ENCODE measurements at regions not wholly inside any gene's neighbourhood (a gene's known extent, or its start where the extent isn't known, plus 50 kb on each side); places are given as distances from the start of the nearest gene placed in this dataset.

- peaks cover 55% of the 10 kb centered on the region for H3K27me3 Mint-ChIP-seq
- DNase-seq (ENCODE audit: low spot score in 2 of 2), result no peak
- no peaks in the 10 kb centered on the region for H3K4me1 Mint-ChIP-seq
- H3K4me3 Mint-ChIP-seq, result no peak overlapping the region
- H3K36me3 Mint-ChIP-seq (ENCODE audit: insufficient read depth), result peaks cover 2% of the 10 kb centered on the region
- H3K27ac Mint-ChIP-seq (ENCODE audit: low read depth), result no peak overlapping the region
- H3K9me3 Mint-ChIP-seq, result no peaks in the 10 kb centered on the region
- ATAC-seq (replicated peaks; ENCODE audit: extremely low read depth, poor library complexity, severe bottlenecking), result no peak
These were observed 87.2 kb upstream of the HTATIP2 start for GRCh38 chr11:20275987-20276965.

GRCh38 chr11:20274031-20274430, 89.5 kb upstream of the HTATIP2 start:
- no peaks in the 10 kb centered on the region for H3K4me1 Mint-ChIP-seq
- ATAC-seq (replicated peaks; ENCODE audit: extremely low read depth, poor library complexity, severe bottlenecking), result no peak
- no peak overlapping the region for H3K27ac Mint-ChIP-seq (ENCODE audit: low read depth)
- no peak for DNase-seq (ENCODE audit: low spot score in 2 of 2)
- no peak overlapping the region for H3K4me3 Mint-ChIP-seq
- H3K36me3 Mint-ChIP-seq (ENCODE audit: insufficient read depth), result peaks cover 2% of the 10 kb centered on the region
- H3K9me3 Mint-ChIP-seq, result no peaks in the 10 kb centered on the region
- H3K27me3 Mint-ChIP-seq, result peaks cover 65% of the 10 kb centered on the region

- ATAC-seq (replicated peaks; ENCODE audit: extremely low read depth, poor library complexity, severe bottlenecking), result no peak
- Mint-ChIP-seq H3K4me3 (no peak overlapping the region), H3K27ac (ENCODE audit: low read depth) (no peak overlapping the region), H3K9me3 (no peaks in the 10 kb centered on the region), H3K4me1 (no peaks in the 10 kb centered on the region), H3K36me3 (ENCODE audit: insufficient read depth) (no peaks in the 10 kb centered on the region), H3K27me3 (peaks cover 69% of the 10 kb centered on the region)
- DNase-seq (ENCODE audit: low spot score in 2 of 2), result no peak
These were observed 101.3 kb upstream of the DBX1 start for GRCh38 chr11:20261526-20261925.

- H3K36me3 Mint-ChIP-seq (ENCODE audit: insufficient read depth), result no peaks in the 10 kb centered on the region
- no peak for ATAC-seq (replicated peaks; ENCODE audit: extremely low read depth, poor library complexity, severe bottlenecking)
- H3K4me3 Mint-ChIP-seq, result no peak overlapping the region
- no peaks in the 10 kb centered on the region for H3K9me3 Mint-ChIP-seq
- H3K27ac Mint-ChIP-seq (ENCODE audit: low read depth), result no peak overlapping the region
- H3K27me3 Mint-ChIP-seq, result peaks cover 69% of the 10 kb centered on the region
- no peak for DNase-seq (ENCODE audit: low spot score in 2 of 2)
- no peaks in the 10 kb centered on the region for H3K4me1 Mint-ChIP-seq
These were observed 100.0 kb upstream of the DBX1 start for GRCh38 chr11:20260307-20260706.

GRCh38 chr11:20259506-20259905, 99.2 kb upstream of the DBX1 start:
- peaks cover 65% of the 10 kb centered on the region for H3K27me3 Mint-ChIP-seq

GRCh38 chr11:20258376-20258895, 98.2 kb upstream of the DBX1 start:
- Mint-ChIP-seq H3K9me3 (no peaks in the 10 kb centered on the region), H3K4me1 (no peaks in the 10 kb centered on the region), H3K4me3 (no peak overlapping the region), H3K36me3 (ENCODE audit: insufficient read depth) (no peaks in the 10 kb centered on the region), H3K27ac (ENCODE audit: low read depth) (no peak overlapping the region), H3K27me3 (peaks cover 64% of the 10 kb centered on the region)
- ATAC-seq (replicated peaks; ENCODE audit: extremely low read depth, poor library complexity, severe bottlenecking) (no peak), DNase-seq (ENCODE audit: low spot score in 2 of 2) (no peak)

More at GRCh38 chr11:20259506-20259905, 99.2 kb upstream of the DBX1 start:
- no peak overlapping the region for H3K4me3 Mint-ChIP-seq
- H3K4me1 Mint-ChIP-seq, result no peaks in the 10 kb centered on the region
- H3K36me3 Mint-ChIP-seq (ENCODE audit: insufficient read depth), result no peaks in the 10 kb centered on the region
- no peak for ATAC-seq (replicated peaks; ENCODE audit: extremely low read depth, poor library complexity, severe bottlenecking)
- H3K9me3 Mint-ChIP-seq, result no peaks in the 10 kb centered on the region
- DNase-seq (ENCODE audit: low spot score in 2 of 2), result no peak
- no peak overlapping the region for H3K27ac Mint-ChIP-seq (ENCODE audit: low read depth)

- Mint-ChIP-seq H3K9me3 (no peaks in the 10 kb centered on the region), H3K4me1 (no peaks in the 10 kb centered on the region), H3K27me3 (peaks cover 61% of the 10 kb centered on the region), H3K4me3 (no peak overlapping the region), H3K36me3 (ENCODE audit: insufficient read depth) (no peaks in the 10 kb centered on the region), H3K27ac (ENCODE audit: low read depth) (no peak overlapping the region)
- ATAC-seq (replicated peaks; ENCODE audit: extremely low read depth, poor library complexity, severe bottlenecking) (no peak), DNase-seq (ENCODE audit: low spot score in 2 of 2) (no peak)
These were observed 96.7 kb upstream of the DBX1 start for GRCh38 chr11:20256925-20257324.

- Mint-ChIP-seq H3K36me3 (ENCODE audit: insufficient read depth) (no peaks in the 10 kb centered on the region), H3K4me1 (no peaks in the 10 kb centered on the region), H3K27ac (ENCODE audit: low read depth) (no peak overlapping the region), H3K4me3 (no peak overlapping the region), H3K9me3 (no peaks in the 10 kb centered on the region), H3K27me3 (peaks cover 34% of the 10 kb centered on the region)
- DNase-seq (ENCODE audit: low spot score in 2 of 2) (no peak), ATAC-seq (replicated peaks; ENCODE audit: extremely low read depth, poor library complexity, severe bottlenecking) (no peak)
These were observed 93.5 kb upstream of the DBX1 start for GRCh38 chr11:20253796-20254195.

GRCh38 chr11:20251496-20251895, 91.2 kb upstream of the DBX1 start:
- Mint-ChIP-seq H3K9me3 (no peaks in the 10 kb centered on the region), H3K4me3 (no peak overlapping the region), H3K4me1 (no peaks in the 10 kb centered on the region), H3K36me3 (ENCODE audit: insufficient read depth) (no peaks in the 10 kb centered on the region), H3K27ac (ENCODE audit: low read depth) (no peak overlapping the region), H3K27me3 (peaks cover 32% of the 10 kb centered on the region)
- DNase-seq (ENCODE audit: low spot score in 2 of 2) (no peak), ATAC-seq (replicated peaks; ENCODE audit: extremely low read depth, poor library complexity, severe bottlenecking) (no peak)

- Mint-ChIP-seq H3K9me3 (no peaks in the 10 kb centered on the region), H3K4me1 (no peaks in the 10 kb centered on the region), H3K27me3 (peaks cover 40% of the 10 kb centered on the region), H3K36me3 (ENCODE audit: insufficient read depth) (no peaks in the 10 kb centered on the region), H3K27ac (ENCODE audit: low read depth) (no peak overlapping the region), H3K4me3 (no peak overlapping the region)
- DNase-seq (ENCODE audit: low spot score in 2 of 2) (no peak), ATAC-seq (replicated peaks; ENCODE audit: extremely low read depth, poor library complexity, severe bottlenecking) (no peak)
These were observed 90.5 kb upstream of the DBX1 start for GRCh38 chr11:20250644-20251247.

GRCh38 chr11:20249796-20250195, 89.5 kb upstream of the DBX1 start:
- Mint-ChIP-seq H3K36me3 (ENCODE audit: insufficient read depth) (no peaks in the 10 kb centered on the region), H3K27me3 (peaks cover 49% of the 10 kb centered on the region), H3K27ac (ENCODE audit: low read depth) (no peak overlapping the region)

GRCh38 chr11:20249378-20249777, 89.1 kb upstream of the DBX1 start:
- H3K27ac Mint-ChIP-seq (ENCODE audit: low read depth), result no peak overlapping the region
- no peaks in the 10 kb centered on the region for H3K36me3 Mint-ChIP-seq (ENCODE audit: insufficient read depth)
- ATAC-seq (replicated peaks; ENCODE audit: extremely low read depth, poor library complexity, severe bottlenecking) (no peak), DNase-seq (ENCODE audit: low spot score in 2 of 2) (no peak)
- H3K4me3 Mint-ChIP-seq, result no peak overlapping the region
- peaks cover 51% of the 10 kb centered on the region for H3K27me3 Mint-ChIP-seq
- no peaks in the 10 kb centered on the region for H3K4me1 Mint-ChIP-seq
- no peaks in the 10 kb centered on the region for H3K9me3 Mint-ChIP-seq

More at GRCh38 chr11:20249796-20250195, 89.5 kb upstream of the DBX1 start:
- no peak for DNase-seq (ENCODE audit: low spot score in 2 of 2)
- no peaks in the 10 kb centered on the region for H3K4me1 Mint-ChIP-seq
- H3K4me3 Mint-ChIP-seq, result no peak overlapping the region
- no peaks in the 10 kb centered on the region for H3K9me3 Mint-ChIP-seq
- no peak for ATAC-seq (replicated peaks; ENCODE audit: extremely low read depth, poor library complexity, severe bottlenecking)

- Mint-ChIP-seq H3K27ac (ENCODE audit: low read depth) (no peak overlapping the region), H3K9me3 (no peaks in the 10 kb centered on the region)
These were observed 88.6 kb upstream of the DBX1 start for GRCh38 chr11:20248871-20249270.

More at GRCh38 chr11:20248871-20249270, 88.6 kb upstream of the DBX1 start:
- peaks cover 45% of the 10 kb centered on the region for H3K27me3 Mint-ChIP-seq
- ATAC-seq (replicated peaks; ENCODE audit: extremely low read depth, poor library complexity, severe bottlenecking) (no peak), DNase-seq (ENCODE audit: low spot score in 2 of 2) (no peak)
- no peaks in the 10 kb centered on the region for H3K4me1 Mint-ChIP-seq
- H3K36me3 Mint-ChIP-seq (ENCODE audit: insufficient read depth), result no peaks in the 10 kb centered on the region
- H3K4me3 Mint-ChIP-seq, result no peak overlapping the region

All from central memory CD8-positive, alpha-beta T cell (primary cell).